ENCODE measurements at regions not wholly inside any gene's neighbourhood (a gene's known extent, or its start where the extent isn't known, plus 50 kb on each side); places are given as distances from the start of the nearest gene placed in this dataset.

- no peaks in the 10 kb centered on the region for H3K27me3 Mint-ChIP-seq
- H3K4me1 Mint-ChIP-seq: no peaks in the 10 kb centered on the region
- ChIA-PET CTCF (no interaction called here), POLR2A (no interaction called here)
- H3K9me3 Mint-ChIP-seq (ENCODE audit: low read depth): peaks cover 3% of the 10 kb centered on the region
- no peak overlapping the region for H3K4me3 Mint-ChIP-seq
- intact Hi-C loops (cut with DNase I, micrococcal nuclease): no loop called here
- H3K36me3 Mint-ChIP-seq (ENCODE audit: low read depth): no peaks in the 10 kb centered on the region
- no peak overlapping the region for H3K27ac Mint-ChIP-seq
- DNase-seq (no peak), ATAC-seq (no peak)
Measured at GRCh38 chr5:84830265-84830664, 445.6 kb upstream of the EDIL3 start.

- Mint-ChIP-seq H3K27ac (no peak overlapping the region), H3K4me1 (no peaks in the 10 kb centered on the region), H3K36me3 (ENCODE audit: low read depth) (no peaks in the 10 kb centered on the region), H3K9me3 (ENCODE audit: low read depth) (peaks cover 3% of the 10 kb centered on the region), H3K4me3 (no peak overlapping the region), H3K27me3 (no peaks in the 10 kb centered on the region)
- CTCF ChIA-PET: no interaction called here
- no peak for ATAC-seq
- POLR2A ChIA-PET: no interaction called here
- intact Hi-C loops (cut with DNase I, micrococcal nuclease): no loop called here
- no peak for DNase-seq
Measured at GRCh38 chr5:84825606-84826005, 440.9 kb upstream of the EDIL3 start.

- intact Hi-C loops (cut with DNase I, micrococcal nuclease): no loop called here
- POLR2A ChIA-PET: no interaction called here
- no peak for ATAC-seq
- CTCF ChIA-PET: no interaction called here
- no peaks in the 10 kb centered on the region for H3K27me3 Mint-ChIP-seq
- H3K27ac Mint-ChIP-seq: no peak overlapping the region
- no peaks in the 10 kb centered on the region for H3K4me1 Mint-ChIP-seq
- no peaks in the 10 kb centered on the region for H3K9me3 Mint-ChIP-seq (ENCODE audit: low read depth)
- no peak for DNase-seq
- no peak overlapping the region for H3K4me3 Mint-ChIP-seq
- H3K36me3 Mint-ChIP-seq (ENCODE audit: low read depth): no peaks in the 10 kb centered on the region
Measured at GRCh38 chr5:84821924-84822323, 437.2 kb upstream of the EDIL3 start.

- no peaks in the 10 kb centered on the region for H3K36me3 Mint-ChIP-seq (ENCODE audit: low read depth)
- H3K9me3 Mint-ChIP-seq (ENCODE audit: low read depth): no peaks in the 10 kb centered on the region
- ChIA-PET POLR2A (no interaction called here), CTCF (no interaction called here)
- no peak overlapping the region for H3K27ac Mint-ChIP-seq
- no peak overlapping the region for H3K4me3 Mint-ChIP-seq
- H3K4me1 Mint-ChIP-seq: no peaks in the 10 kb centered on the region
- no peak for ATAC-seq
- intact Hi-C loops (cut with DNase I, micrococcal nuclease): no loop called here
- H3K27me3 Mint-ChIP-seq: no peaks in the 10 kb centered on the region
- DNase-seq: no peak
Measured at GRCh38 chr5:84817953-84818352, 433.3 kb upstream of the EDIL3 start.

- Mint-ChIP-seq H3K4me1 (no peaks in the 10 kb centered on the region), H3K4me3 (no peak overlapping the region), H3K9me3 (ENCODE audit: low read depth) (no peaks in the 10 kb centered on the region), H3K27me3 (no peaks in the 10 kb centered on the region), H3K36me3 (ENCODE audit: low read depth) (no peaks in the 10 kb centered on the region), H3K27ac (no peak overlapping the region)
- CTCF ChIA-PET: interaction anchor here (0.6 kb wide), 1 partner anchor 19 kb away, joined by 5 read pairs; no protein-coding TSS in a partner anchor
- POLR2A ChIA-PET: no interaction called here
- no peak for DNase-seq
- ATAC-seq: no peak
- intact Hi-C loops (cut with DNase I, micrococcal nuclease): no loop called here
Measured at GRCh38 chr5:84816746-84817547, 432.3 kb upstream of the EDIL3 start.

- intact Hi-C loops (cut with DNase I, micrococcal nuclease): no loop called here
- ATAC-seq (no peak), DNase-seq (no peak)
- CTCF ChIA-PET: no interaction called here
- Mint-ChIP-seq H3K27me3 (no peaks in the 10 kb centered on the region), H3K4me3 (no peak overlapping the region), H3K9me3 (ENCODE audit: low read depth) (no peaks in the 10 kb centered on the region), H3K36me3 (ENCODE audit: low read depth) (no peaks in the 10 kb centered on the region), H3K4me1 (no peaks in the 10 kb centered on the region), H3K27ac (no peak overlapping the region)
- POLR2A ChIA-PET: no interaction called here
Measured at GRCh38 chr5:84816160-84816559, 431.5 kb upstream of the EDIL3 start.

GRCh38 chr5:84805473-84805872 is 420.8 kb upstream of the EDIL3 start:
- intact Hi-C loops (cut with DNase I, micrococcal nuclease): no loop called here
- H3K27me3 Mint-ChIP-seq: no peaks in the 10 kb centered on the region
- no peak overlapping the region for H3K4me3 Mint-ChIP-seq
- H3K36me3 Mint-ChIP-seq (ENCODE audit: low read depth): no peaks in the 10 kb centered on the region
- no peaks in the 10 kb centered on the region for H3K4me1 Mint-ChIP-seq
- POLR2A ChIA-PET: no interaction called here
- H3K27ac Mint-ChIP-seq: no peak overlapping the region
- CTCF ChIA-PET: no interaction called here
- H3K9me3 Mint-ChIP-seq (ENCODE audit: low read depth): peaks cover 4% of the 10 kb centered on the region
- DNase-seq (no peak), ATAC-seq (no peak)

- Mint-ChIP-seq H3K9me3 (ENCODE audit: low read depth) (peaks cover 2% of the 10 kb centered on the region), H3K36me3 (ENCODE audit: low read depth) (no peaks in the 10 kb centered on the region), H3K4me1 (no peaks in the 10 kb centered on the region), H3K27me3 (no peaks in the 10 kb centered on the region), H3K4me3 (no peak overlapping the region), H3K27ac (no peak overlapping the region)
- intact Hi-C loops (cut with DNase I, micrococcal nuclease): no loop called here
- ATAC-seq: no peak
- POLR2A ChIA-PET: no interaction called here
- CTCF ChIA-PET: interaction anchor here (0.6 kb wide), 1 partner anchor 1706 kb away, joined by 3 read pairs; no protein-coding TSS in a partner anchor
- DNase-seq: no peak
Measured at GRCh38 chr5:84796399-84796798, 411.7 kb upstream of the EDIL3 start.

- DNase-seq (no peak), ATAC-seq (no peak)
- Mint-ChIP-seq H3K4me3 (no peak overlapping the region), H3K27ac (no peak overlapping the region), H3K27me3 (no peaks in the 10 kb centered on the region), H3K9me3 (ENCODE audit: low read depth) (no peaks in the 10 kb centered on the region), H3K36me3 (ENCODE audit: low read depth) (no peaks in the 10 kb centered on the region), H3K4me1 (no peaks in the 10 kb centered on the region)
- POLR2A ChIA-PET: no interaction called here
- intact Hi-C loops (cut with DNase I, micrococcal nuclease): no loop called here
- CTCF ChIA-PET: no interaction called here
Measured at GRCh38 chr5:84794486-84795035, 409.9 kb upstream of the EDIL3 start.

GRCh38 chr5:84791730-84792129 is 407.1 kb upstream of the EDIL3 start:
- no peaks in the 10 kb centered on the region for H3K36me3 Mint-ChIP-seq (ENCODE audit: low read depth)
- no peaks in the 10 kb centered on the region for H3K27me3 Mint-ChIP-seq
- H3K9me3 Mint-ChIP-seq (ENCODE audit: low read depth): no peaks in the 10 kb centered on the region
- no peak for ATAC-seq
- no peaks in the 10 kb centered on the region for H3K4me1 Mint-ChIP-seq
- ChIA-PET POLR2A (no interaction called here), CTCF (no interaction called here)
- H3K27ac Mint-ChIP-seq: no peak overlapping the region
- DNase-seq: no peak
- intact Hi-C loops (cut with DNase I, micrococcal nuclease): no loop called here
- no peak overlapping the region for H3K4me3 Mint-ChIP-seq

GRCh38 chr5:84791138-84791537 is 406.5 kb upstream of the EDIL3 start:
- ChIA-PET CTCF (no interaction called here), POLR2A (no interaction called here)
- no peak for ATAC-seq
- no peak overlapping the region for H3K4me3 Mint-ChIP-seq
- H3K4me1 Mint-ChIP-seq: no peaks in the 10 kb centered on the region
- H3K27me3 Mint-ChIP-seq: no peaks in the 10 kb centered on the region
- intact Hi-C loops (cut with DNase I, micrococcal nuclease): no loop called here
- H3K9me3 Mint-ChIP-seq (ENCODE audit: low read depth): no peaks in the 10 kb centered on the region
- no peak overlapping the region for H3K27ac Mint-ChIP-seq
- no peaks in the 10 kb centered on the region for H3K36me3 Mint-ChIP-seq (ENCODE audit: low read depth)
- DNase-seq: no peak

GRCh38 chr5:84790406-84790805 is 405.7 kb upstream of the EDIL3 start:
- ChIA-PET CTCF (no interaction called here), POLR2A (no interaction called here)
- H3K4me3 Mint-ChIP-seq: no peak overlapping the region
- no peaks in the 10 kb centered on the region for H3K27me3 Mint-ChIP-seq
- H3K36me3 Mint-ChIP-seq (ENCODE audit: low read depth): no peaks in the 10 kb centered on the region
- ATAC-seq (no peak), DNase-seq (no peak)
- intact Hi-C loops (cut with DNase I, micrococcal nuclease): no loop called here
- no peaks in the 10 kb centered on the region for H3K9me3 Mint-ChIP-seq (ENCODE audit: low read depth)
- no peaks in the 10 kb centered on the region for H3K4me1 Mint-ChIP-seq
- H3K27ac Mint-ChIP-seq: no peak overlapping the region
